Muscle of leg (tissue), 3 donors: ENCODE measurements at regions not wholly inside any gene's neighbourhood (a gene's known extent, or its start where the extent isn't known, plus 50 kb on each side); places are given as distances from the start of the nearest gene placed in this dataset.
"Not testable (repeated sequence)": the region's sequence is repeated elsewhere in the genome, so short reads cannot be mapped to it uniquely, and the experiment has no call there.

Experiments used
- DNase-seq: peaks from one replicate; pipeline ENCODE4 v3.0.0; 2013
- H3K27ac ChIP-seq: one replicate; pipeline ENCODE4 v1.5.1; 2013; ENCODE audit warnings: mild to moderate bottlenecking, low read length, control low read depth
- H3K27me3 ChIP-seq: one replicate; pipeline ENCODE4 v1.6.1; 2013; ENCODE audit warnings: low read length; ENCODE audit not compliant: control insufficient read depth, insufficient read depth
- H3K36me3 ChIP-seq: one replicate; pipeline ENCODE4 v1.6.1; 2013; ENCODE audit warnings: low read length; ENCODE audit not compliant: control insufficient read depth, insufficient read depth
- H3K4me1 ChIP-seq: one replicate; pipeline ENCODE4 v1.6.1; 2013; ENCODE audit warnings: low read length; ENCODE audit not compliant: control insufficient read depth, insufficient read depth
- H3K4me3 ChIP-seq: one replicate; pipeline ENCODE4 v1.5.1; 2013; ENCODE audit warnings: low read length, control low read depth
- H3K9me3 ChIP-seq: replicated peaks from 2 replicates; pipeline ENCODE4 v1.6.1; 2013; ENCODE audit warnings: low read depth, low read length; ENCODE audit not compliant: control insufficient read depth
- WGBS: methylation state at CpG from one replicate; pipeline ENCODE4 v1.1.5; 2013; ENCODE audit warnings: missing lambda C conversion rate; ENCODE audit not compliant: insufficient coverage; 5-methylcytosine and 5-hydroxymethylcytosine counted together

- peaks cover 2% of the 10 kb centered on the region for H3K27me3 ChIP-seq
- no peak overlapping the region for H3K27ac ChIP-seq
- H3K36me3 ChIP-seq, result no peaks in the 10 kb centered on the region
- no peak for DNase-seq
- 83% methylated on average over 2 of the region's 5 CpGs for WGBS
- H3K4me1 ChIP-seq, result peaks cover 7% of the 10 kb centered on the region
- H3K9me3 ChIP-seq, result peaks cover 13% of the 10 kb centered on the region
- H3K4me3 ChIP-seq, result no peak overlapping the region
Observed at GRCh38 chr6:170192905-170193304, 98.0 kb downstream of the DLL1 start.

GRCh38 chr6:170192101-170192500, 98.8 kb downstream of the DLL1 start:
- not testable (repeated sequence) for H3K4me1 ChIP-seq, H3K36me3 ChIP-seq, H3K27ac ChIP-seq, DNase-seq, H3K4me3 ChIP-seq, H3K27me3 ChIP-seq
- 78% methylated on average over 8 of the region's 8 CpGs for WGBS
- peaks cover 13% of the 10 kb centered on the region for H3K9me3 ChIP-seq

GRCh38 chr6:170190046-170190445, 100.8 kb downstream of the DLL1 start:
- no peak for DNase-seq
- peaks cover 4% of the 10 kb centered on the region for H3K27me3 ChIP-seq
- 81% methylated on average over 5 of the region's 5 CpGs for WGBS
- H3K27ac ChIP-seq, result no peak overlapping the region
- H3K4me1 ChIP-seq, result peaks cover 7% of the 10 kb centered on the region
- no peaks in the 10 kb centered on the region for H3K36me3 ChIP-seq
- no peak overlapping the region for H3K4me3 ChIP-seq
- peaks cover 4% of the 10 kb centered on the region for H3K9me3 ChIP-seq

GRCh38 chr6:170189236-170189635, 101.6 kb downstream of the DLL1 start:
- DNase-seq, result no peak
- Histone ChIP-seq H3K27me3 (peaks cover 4% of the 10 kb centered on the region), H3K27ac (no peak overlapping the region), H3K4me3 (no peak overlapping the region), H3K9me3 (peaks cover under 1% of the 10 kb centered on the region), H3K4me1 (peaks cover 7% of the 10 kb centered on the region), H3K36me3 (no peaks in the 10 kb centered on the region)
- WGBS, result 84% methylated on average over 10 of the region's 12 CpGs

GRCh38 chr6:170188571-170189001, 102.3 kb downstream of the DLL1 start:
- peaks cover 4% of the 10 kb centered on the region for H3K27me3 ChIP-seq
- H3K4me3 ChIP-seq, result no peak overlapping the region
- H3K36me3 ChIP-seq, result no peaks in the 10 kb centered on the region
- H3K27ac ChIP-seq, result no peak overlapping the region
- DNase-seq, result no peak
- H3K4me1 ChIP-seq, result peaks cover 7% of the 10 kb centered on the region
- 47% methylated on average over 4 of the region's 6 CpGs for WGBS
- no peaks in the 10 kb centered on the region for H3K9me3 ChIP-seq

GRCh38 chr6:170187669-170188566, 103.0 kb downstream of the DLL1 start:
- 82% methylated on average over 25 of the region's 28 CpGs for WGBS
- Histone ChIP-seq H3K4me3 (no peak overlapping the region), H3K27ac (no peak overlapping the region), H3K27me3 (peaks cover 4% of the 10 kb centered on the region), H3K4me1 (peaks cover 7% of the 10 kb centered on the region), H3K36me3 (no peaks in the 10 kb centered on the region), H3K9me3 (no peaks in the 10 kb centered on the region)
- DNase-seq, result no peak

GRCh38 chr6:170186941-170187668, 103.8 kb downstream of the DLL1 start:
- no peak overlapping the region for H3K4me3 ChIP-seq
- 84% methylated on average over 18 of the region's 18 CpGs for WGBS
- H3K36me3 ChIP-seq, result no peaks in the 10 kb centered on the region
- no peak for DNase-seq
- peaks cover 6% of the 10 kb centered on the region for H3K27me3 ChIP-seq
- peaks cover 7% of the 10 kb centered on the region for H3K4me1 ChIP-seq
- no peak overlapping the region for H3K27ac ChIP-seq
- no peaks in the 10 kb centered on the region for H3K9me3 ChIP-seq

- H3K4me3 ChIP-seq, result no peak overlapping the region
- no peak overlapping the region for H3K27ac ChIP-seq
- H3K4me1 ChIP-seq, result peaks cover 7% of the 10 kb centered on the region
- no peaks in the 10 kb centered on the region for H3K36me3 ChIP-seq
- 73% methylated on average over 27 of the region's 30 CpGs for WGBS
- no peak for DNase-seq
- peaks cover 13% of the 10 kb centered on the region for H3K27me3 ChIP-seq
- H3K9me3 ChIP-seq, result no peaks in the 10 kb centered on the region
Observed at GRCh38 chr6:170186006-170186935, 104.6 kb downstream of the DLL1 start.

- Histone ChIP-seq H3K27me3 (peaks cover 13% of the 10 kb centered on the region), H3K27ac (no peak overlapping the region), H3K9me3 (no peaks in the 10 kb centered on the region), H3K36me3 (no peaks in the 10 kb centered on the region), H3K4me3 (no peak overlapping the region), H3K4me1 (peaks cover 7% of the 10 kb centered on the region)
- DNase-seq, result no peak
- WGBS, result 89% methylated on average over 25 of the region's 29 CpGs
Observed at GRCh38 chr6:170185175-170185978, 105.5 kb downstream of the DLL1 start.
